Activated T-cell treated with anti-CD3 and anti-CD28 coated beads, Interleukin-2, amount 50 U/mL, for 72 hours (primary cell): ENCODE measurements at regions not wholly inside any gene's neighbourhood (a gene's known extent, or its start where the extent isn't known, plus 50 kb on each side); places are given as distances from the start of the nearest gene placed in this dataset.

Experiments
- ATAC-seq, 2 donors: fragments of 150-1000 bp; cut with Tn5 transposase; replicated peaks in 1 of 2; 2 replicates each; pipeline ENCODE4 v1.10.0; 2021; ENCODE audit warnings: moderate library complexity in 2 of 2, mild to moderate bottlenecking in 1 of 2
- DNase-seq, 2 donors: peaks; one replicate each; pipeline ENCODE4 v3.0.0; 2021 to 2022; ENCODE audit warnings: mixed read lengths in 1 of 2
- H3K27ac Mint-ChIP-seq: one replicate; pipeline ENCODE4 v1.8.0; 2022; ENCODE audit warnings: mild to moderate bottlenecking, moderate library complexity, mixed read lengths
- H3K27me3 Mint-ChIP-seq: one replicate; pipeline ENCODE4 v1.8.0; 2022; ENCODE audit warnings: low read depth, mixed read lengths
- H3K36me3 Mint-ChIP-seq, 2 donors: one replicate each; pipeline ENCODE4 v1.8.0; 2022; ENCODE audit warnings: mixed read lengths in 2 of 2, mild to moderate bottlenecking in 1 of 2; ENCODE audit not compliant: insufficient read depth in 2 of 2
- H3K4me1 Mint-ChIP-seq: one replicate; pipeline ENCODE4 v1.8.0; 2022; ENCODE audit warnings: low read depth, mixed read lengths
- H3K4me3 Mint-ChIP-seq, 2 donors: one replicate each; pipeline ENCODE4 v1.8.0; 2022; ENCODE audit warnings: mild to moderate bottlenecking in 2 of 2, mixed read lengths in 2 of 2, moderate library complexity in 2 of 2
- H3K9me3 Mint-ChIP-seq, 2 donors: one replicate each; pipeline ENCODE4 v1.8.0; 2022; ENCODE audit warnings: mixed read lengths in 2 of 2

DNA sequence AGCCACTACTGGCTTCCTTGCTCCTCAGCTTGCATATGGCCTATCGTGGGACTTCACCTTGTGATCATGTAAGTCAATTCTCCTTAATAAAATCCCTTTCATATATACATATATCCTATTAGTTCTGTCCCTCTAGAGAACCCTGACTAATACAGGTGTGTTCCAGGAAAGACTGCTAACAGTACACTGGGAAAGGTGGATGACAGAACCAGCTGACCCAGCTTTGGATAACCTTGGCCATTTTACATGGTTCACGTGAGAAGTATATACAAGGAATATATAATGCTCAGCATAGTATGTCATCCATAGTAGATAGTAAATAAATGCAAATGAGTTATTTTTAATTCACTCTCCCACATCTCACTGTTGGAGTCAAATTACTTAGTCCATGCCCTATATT lies 1003.5 kb downstream of the SORCS3 start:
- no peak overlapping the region for H3K27ac Mint-ChIP-seq
- no peaks in the 10 kb centered on the region for H3K27me3 Mint-ChIP-seq
- H3K4me3 Mint-ChIP-seq, result no peak overlapping the region
- no peaks in the 10 kb centered on the region for H3K4me1 Mint-ChIP-seq
- peaks cover 0 to 1% of the 10 kb centered on the region in 2 donors for H3K9me3 Mint-ChIP-seq
- DNase-seq (no peak), ATAC-seq (no peak)
- no peaks in the 10 kb centered on the region for H3K36me3 Mint-ChIP-seq

DNA sequence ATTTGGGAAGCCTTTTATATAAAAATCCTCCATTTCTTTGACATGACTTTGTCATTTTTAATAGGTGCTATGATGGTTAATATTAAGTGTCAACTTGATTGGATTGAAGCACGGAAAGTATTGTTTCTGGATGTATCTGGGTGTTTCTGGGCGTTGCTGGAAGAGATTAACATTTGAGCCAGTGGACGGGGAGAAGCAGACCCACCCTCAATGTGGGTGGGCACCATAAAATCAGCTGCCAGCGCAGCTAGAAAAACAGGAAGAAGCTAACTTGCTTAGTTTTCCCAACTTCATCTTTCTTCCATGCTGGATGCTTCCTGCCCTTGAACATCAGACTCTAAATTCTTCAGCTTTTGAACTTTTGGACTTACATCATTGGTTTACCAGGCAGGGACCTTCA lies 1003.0 kb downstream of the SORCS3 start:
- DNase-seq, result no peak
- Mint-ChIP-seq H3K4me1 (no peaks in the 10 kb centered on the region), H3K9me3 (peaks cover 0 to 1% of the 10 kb centered on the region in 2 donors), H3K27me3 (no peaks in the 10 kb centered on the region), H3K36me3 (no peaks in the 10 kb centered on the region), H3K4me3 (no peak overlapping the region), H3K27ac (no peak overlapping the region)
- no peak for ATAC-seq

DNA sequence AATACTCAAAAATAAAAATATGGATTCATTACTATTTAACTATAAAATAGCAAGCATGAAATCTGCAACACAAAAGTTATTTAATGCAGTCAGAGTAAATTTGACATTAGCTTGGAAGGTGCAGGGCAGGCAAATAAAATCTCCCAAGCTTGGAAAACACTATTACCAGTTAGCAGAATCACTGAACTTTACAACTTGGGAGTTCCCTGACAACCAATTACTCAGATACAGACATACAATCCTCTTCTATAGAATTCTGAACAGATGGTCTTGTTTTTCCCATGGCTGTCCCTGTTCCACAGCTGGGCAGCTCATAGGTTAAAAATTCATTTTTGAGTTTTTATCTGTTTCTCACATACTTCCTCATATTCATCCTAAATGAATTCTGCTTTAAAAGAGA lies 1002.6 kb downstream of the SORCS3 start:
- Mint-ChIP-seq H3K27me3 (no peaks in the 10 kb centered on the region), H3K4me1 (no peaks in the 10 kb centered on the region), H3K4me3 (no peak overlapping the region), H3K36me3 (no peaks in the 10 kb centered on the region), H3K9me3 (peaks cover 0 to 1% of the 10 kb centered on the region in 2 donors), H3K27ac (no peak overlapping the region)
- DNase-seq, result no peak
- no peak for ATAC-seq

DNA sequence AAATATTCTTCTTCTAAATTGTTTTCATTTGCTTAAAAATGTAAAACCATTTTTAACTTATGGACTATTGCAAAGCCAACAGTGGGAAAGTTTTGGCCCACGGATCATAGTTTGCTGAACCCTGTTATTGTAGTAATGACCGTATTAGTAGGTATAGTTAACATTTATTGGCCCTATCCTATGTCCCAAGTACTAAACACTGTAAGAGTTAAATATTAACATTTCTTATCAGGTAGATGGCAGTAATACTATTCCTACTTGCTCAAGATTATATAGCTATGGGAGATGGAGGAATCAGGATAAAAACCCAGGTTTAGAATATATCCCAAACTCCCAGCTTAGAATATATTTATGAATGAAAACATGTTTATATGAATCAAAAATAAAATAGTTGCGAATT lies 993.2 kb downstream of the SORCS3 start:
- H3K4me3 Mint-ChIP-seq, result no peak overlapping the region
- no peaks in the 10 kb centered on the region for H3K27me3 Mint-ChIP-seq
- peaks cover 4% of the 10 kb centered on the region in 2 donors for H3K9me3 Mint-ChIP-seq
- no peaks in the 10 kb centered on the region for H3K4me1 Mint-ChIP-seq
- H3K36me3 Mint-ChIP-seq, result no peaks in the 10 kb centered on the region
- ATAC-seq (no peak), DNase-seq (no peak)
- H3K27ac Mint-ChIP-seq, result no peak overlapping the region

DNA sequence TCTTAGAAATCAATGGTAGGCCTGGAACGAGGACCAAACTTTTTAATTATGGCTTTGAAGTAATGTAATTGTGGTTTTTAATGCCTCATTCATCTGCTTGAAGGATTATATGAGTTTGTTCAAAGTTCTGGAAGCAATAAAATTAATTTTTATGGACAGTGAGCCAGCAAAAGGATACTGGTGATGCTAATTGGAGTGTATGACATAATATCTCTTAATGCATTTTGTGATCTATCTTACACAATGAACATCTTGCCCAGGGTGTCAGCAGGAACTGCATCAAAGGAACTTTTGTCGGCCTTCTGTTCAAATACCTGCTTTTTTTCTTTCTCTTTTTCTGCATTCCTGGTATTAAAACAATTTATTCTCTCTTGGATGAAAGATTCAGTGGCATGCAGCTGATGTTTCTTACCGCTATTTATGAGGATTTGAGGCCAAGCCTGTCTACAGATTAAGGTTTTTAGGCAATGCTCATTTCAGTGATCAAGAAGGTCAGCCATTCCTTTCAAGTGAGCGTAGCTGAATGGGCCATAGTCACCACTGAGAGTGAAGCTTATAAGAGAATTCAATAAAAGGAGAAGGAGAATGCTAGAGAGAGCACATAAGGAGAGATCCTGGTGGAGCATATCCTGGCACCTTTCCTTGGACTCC lies 974.8 kb downstream of the SORCS3 start:
- no peak for DNase-seq
- Mint-ChIP-seq H3K27me3 (no peaks in the 10 kb centered on the region), H3K27ac (no peak overlapping the region), H3K4me1 (no peaks in the 10 kb centered on the region), H3K36me3 (no peaks in the 10 kb centered on the region), H3K4me3 (no peak overlapping the region), H3K9me3 (peaks cover 4 to 5% of the 10 kb centered on the region in 2 donors)
- ATAC-seq, result no peak

DNA sequence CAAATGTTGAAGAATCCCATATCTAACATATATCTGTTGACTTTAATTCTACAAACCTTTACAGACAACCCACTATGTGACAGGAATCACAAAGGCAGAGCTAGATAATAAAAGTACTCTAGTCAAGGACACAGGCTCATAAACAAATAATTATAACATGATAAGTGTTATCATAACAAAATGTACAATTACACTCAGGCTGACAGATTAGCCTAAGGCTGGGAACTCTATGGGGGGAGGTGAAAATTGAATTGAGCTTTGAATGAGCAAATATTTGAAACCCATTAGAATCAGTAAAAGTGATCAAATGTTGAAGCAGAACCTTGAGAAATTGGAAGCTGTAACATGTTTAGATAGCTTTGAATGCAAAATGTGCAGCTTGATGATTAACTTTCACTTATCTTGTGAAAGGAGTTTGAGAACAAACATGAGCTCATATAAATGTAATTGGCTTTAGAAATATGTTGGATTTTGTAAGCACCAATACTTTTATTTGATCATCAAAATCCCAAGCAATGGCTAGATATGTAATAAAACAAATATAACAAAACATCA lies 970.2 kb downstream of the SORCS3 start:
- DNase-seq (no peak), ATAC-seq (no peak)
- Mint-ChIP-seq H3K27me3 (no peaks in the 10 kb centered on the region), H3K27ac (no peak overlapping the region), H3K9me3 (peaks cover 2 to 4% of the 10 kb centered on the region in 2 donors), H3K4me1 (no peaks in the 10 kb centered on the region), H3K4me3 (no peak overlapping the region), H3K36me3 (no peaks in the 10 kb centered on the region)

DNA sequence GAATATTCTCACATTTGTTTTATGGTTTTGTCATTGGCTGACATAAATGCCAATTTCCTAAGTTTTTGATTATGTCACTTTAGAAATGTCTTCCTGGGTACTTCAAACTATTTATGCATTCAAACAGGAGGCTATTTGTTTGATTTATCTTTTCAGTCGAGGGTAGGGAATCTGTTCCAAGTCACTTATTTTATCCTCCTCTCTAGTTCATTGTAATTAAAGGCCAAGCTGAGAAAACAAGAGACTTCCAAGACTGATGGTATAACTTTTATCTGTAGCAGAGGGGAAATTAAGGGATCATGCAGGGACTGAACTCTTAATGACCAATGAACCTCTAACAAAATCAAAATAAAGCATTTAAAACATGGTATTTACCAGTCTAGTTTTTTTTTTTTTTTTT lies 968.4 kb downstream of the SORCS3 start:
- H3K27ac Mint-ChIP-seq, result no peak overlapping the region
- no peaks in the 10 kb centered on the region for H3K27me3 Mint-ChIP-seq
- no peak overlapping the region for H3K4me3 Mint-ChIP-seq
- ATAC-seq, result no peak
- no peak for DNase-seq
- no peaks in the 10 kb centered on the region for H3K4me1 Mint-ChIP-seq
- no peaks in the 10 kb centered on the region for H3K36me3 Mint-ChIP-seq
- peaks cover 2 to 6% of the 10 kb centered on the region in 2 donors for H3K9me3 Mint-ChIP-seq

DNA sequence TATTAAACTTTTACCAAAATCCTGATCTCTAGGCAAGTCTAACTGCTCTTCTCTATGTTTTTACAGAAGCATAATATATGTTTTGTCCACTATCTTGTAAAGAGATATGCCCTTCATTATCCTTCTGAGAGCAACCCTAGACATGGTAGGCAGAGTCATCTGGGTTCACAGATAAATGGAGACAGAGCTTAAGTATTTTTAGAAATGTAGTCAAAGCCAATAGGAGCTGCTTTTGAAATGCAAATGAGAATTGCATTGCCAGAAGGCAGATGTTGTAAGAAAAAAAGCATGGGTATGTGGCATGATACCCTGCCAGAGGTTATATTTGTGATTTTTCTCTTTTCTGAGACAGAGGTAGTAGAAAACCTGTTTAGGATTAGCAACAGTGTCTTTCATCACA lies 964.8 kb downstream of the SORCS3 start:
- no peaks in the 10 kb centered on the region for H3K36me3 Mint-ChIP-seq
- no peaks in the 10 kb centered on the region for H3K27me3 Mint-ChIP-seq
- no peak for DNase-seq
- ATAC-seq, result no peak
- H3K9me3 Mint-ChIP-seq, result peaks cover 5 to 8% of the 10 kb centered on the region in 2 donors
- H3K4me1 Mint-ChIP-seq, result no peaks in the 10 kb centered on the region
- no peak overlapping the region for H3K4me3 Mint-ChIP-seq
- H3K27ac Mint-ChIP-seq, result no peak overlapping the region

DNA sequence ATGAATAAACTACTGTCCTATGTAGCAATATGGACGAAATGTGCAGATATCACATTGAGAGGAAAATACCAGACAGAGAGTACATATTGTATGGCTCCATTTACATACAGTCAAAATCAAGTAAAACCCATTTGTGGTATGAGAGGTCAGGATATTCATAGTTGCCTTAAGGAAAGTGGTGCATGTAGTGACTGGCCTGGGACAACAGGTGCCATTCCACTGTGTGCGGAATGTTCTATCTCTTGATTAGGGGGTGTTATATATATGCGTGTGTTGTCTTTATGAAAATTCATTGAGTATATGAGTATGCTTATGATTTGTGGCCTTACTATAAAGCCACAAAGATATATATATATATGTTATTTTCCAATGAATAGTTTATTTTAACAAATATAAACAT lies 964.0 kb downstream of the SORCS3 start:
- H3K27ac Mint-ChIP-seq, result no peak overlapping the region
- no peak for DNase-seq
- no peaks in the 10 kb centered on the region for H3K36me3 Mint-ChIP-seq
- no peak overlapping the region for H3K4me3 Mint-ChIP-seq
- no peaks in the 10 kb centered on the region for H3K4me1 Mint-ChIP-seq
- H3K27me3 Mint-ChIP-seq, result no peaks in the 10 kb centered on the region
- H3K9me3 Mint-ChIP-seq, result peaks cover 5 to 8% of the 10 kb centered on the region in 2 donors
- ATAC-seq, result no peak

DNA sequence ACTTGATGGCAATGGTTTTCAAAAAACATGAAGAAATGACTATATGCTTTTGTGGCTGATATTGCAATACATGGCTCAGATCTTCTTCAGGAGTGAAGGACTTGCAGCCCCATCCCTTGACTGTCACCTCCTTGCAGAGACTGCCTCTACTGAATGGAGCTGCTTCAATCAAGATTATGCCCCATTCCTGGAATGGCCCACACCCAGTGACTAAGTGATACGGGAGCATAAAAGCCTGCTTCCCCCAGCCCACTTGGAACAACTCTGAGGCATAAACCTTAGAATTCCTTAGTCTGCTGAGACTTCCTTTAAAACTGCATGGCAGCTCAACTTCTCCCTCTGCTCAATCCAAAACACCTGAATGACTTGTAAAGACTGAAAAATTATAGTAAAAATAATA lies 957.1 kb downstream of the SORCS3 start:
- peaks cover 6 to 12% of the 10 kb centered on the region in 2 donors for H3K9me3 Mint-ChIP-seq
- no peak overlapping the region for H3K4me3 Mint-ChIP-seq
- DNase-seq, result no peak
- H3K36me3 Mint-ChIP-seq, result no peaks in the 10 kb centered on the region
- no peak for ATAC-seq
- no peak overlapping the region for H3K27ac Mint-ChIP-seq
- no peaks in the 10 kb centered on the region for H3K4me1 Mint-ChIP-seq
- no peaks in the 10 kb centered on the region for H3K27me3 Mint-ChIP-seq

DNA sequence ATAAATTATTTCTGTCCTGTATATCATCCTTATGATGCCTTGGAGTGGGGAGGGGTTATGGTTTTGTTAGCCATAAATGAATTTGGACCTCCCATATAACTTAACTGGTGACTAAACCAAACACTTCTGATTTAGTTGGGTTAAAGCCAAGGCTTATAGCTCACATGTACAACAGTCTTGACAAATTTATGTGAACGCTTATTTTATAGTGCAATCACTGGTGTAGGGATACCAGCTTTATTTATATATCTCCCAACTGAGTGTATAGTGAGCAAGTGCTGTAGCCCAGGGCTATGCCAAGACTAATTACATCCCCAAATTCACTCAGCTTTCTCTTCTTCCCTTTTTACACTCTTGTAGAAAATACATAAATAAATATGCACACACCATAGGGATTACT lies 956.2 kb downstream of the SORCS3 start:
- Mint-ChIP-seq H3K9me3 (peaks cover 3 to 9% of the 10 kb centered on the region in 2 donors), H3K4me1 (no peaks in the 10 kb centered on the region), H3K27ac (no peak overlapping the region), H3K36me3 (no peaks in the 10 kb centered on the region), H3K27me3 (no peaks in the 10 kb centered on the region), H3K4me3 (no peak overlapping the region)
- ATAC-seq, result no peak
- no peak for DNase-seq

DNA sequence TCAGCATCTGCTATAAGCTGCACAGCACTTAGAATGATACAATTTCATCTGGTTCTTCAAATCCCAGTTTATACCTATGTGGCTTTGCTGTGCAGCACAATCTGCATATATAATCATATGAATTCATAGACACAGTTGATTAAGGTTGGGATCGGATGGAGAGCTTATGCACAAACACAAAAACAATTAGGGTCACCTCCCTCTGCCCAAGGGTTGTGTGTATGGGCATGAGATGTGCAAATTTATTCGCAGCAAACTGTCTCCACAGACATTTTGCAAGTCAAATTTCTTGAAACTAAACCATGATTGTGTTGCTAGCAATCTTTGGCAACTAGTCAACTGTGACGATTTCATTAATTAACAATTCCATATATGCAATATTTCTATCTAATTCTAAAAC lies 955.7 kb downstream of the SORCS3 start:
- Mint-ChIP-seq H3K27me3 (no peaks in the 10 kb centered on the region), H3K4me1 (no peaks in the 10 kb centered on the region), H3K36me3 (no peaks in the 10 kb centered on the region), H3K27ac (no peak overlapping the region), H3K4me3 (no peak overlapping the region), H3K9me3 (peaks cover 3 to 9% of the 10 kb centered on the region in 2 donors)
- ATAC-seq (no peak), DNase-seq (no peak)

DNA sequence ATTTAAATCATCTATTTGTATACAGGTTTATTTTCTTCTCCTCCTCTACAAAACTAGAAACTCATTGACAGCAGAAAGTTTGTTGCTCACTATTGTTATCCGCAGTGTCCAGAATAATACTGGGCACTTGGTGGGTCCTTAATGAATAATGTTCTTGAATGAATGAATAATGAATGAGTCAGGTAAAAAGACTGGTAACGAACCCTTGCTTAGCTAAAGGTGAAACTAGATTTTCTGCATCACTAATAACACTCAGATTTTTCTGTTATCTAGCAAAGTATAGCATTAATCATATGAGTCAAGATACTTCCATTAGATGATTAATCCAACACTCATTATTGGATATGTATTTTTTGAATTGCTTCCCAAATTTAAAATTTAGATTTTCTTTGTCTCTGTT lies 953.2 kb downstream of the SORCS3 start:
- DNase-seq (no peak), ATAC-seq (no peak)
- no peak overlapping the region for H3K27ac Mint-ChIP-seq
- no peaks in the 10 kb centered on the region for H3K4me1 Mint-ChIP-seq
- no peak overlapping the region for H3K4me3 Mint-ChIP-seq
- no peaks in the 10 kb centered on the region for H3K36me3 Mint-ChIP-seq
- peaks cover 3 to 5% of the 10 kb centered on the region in 2 donors for H3K9me3 Mint-ChIP-seq
- no peaks in the 10 kb centered on the region for H3K27me3 Mint-ChIP-seq

DNA sequence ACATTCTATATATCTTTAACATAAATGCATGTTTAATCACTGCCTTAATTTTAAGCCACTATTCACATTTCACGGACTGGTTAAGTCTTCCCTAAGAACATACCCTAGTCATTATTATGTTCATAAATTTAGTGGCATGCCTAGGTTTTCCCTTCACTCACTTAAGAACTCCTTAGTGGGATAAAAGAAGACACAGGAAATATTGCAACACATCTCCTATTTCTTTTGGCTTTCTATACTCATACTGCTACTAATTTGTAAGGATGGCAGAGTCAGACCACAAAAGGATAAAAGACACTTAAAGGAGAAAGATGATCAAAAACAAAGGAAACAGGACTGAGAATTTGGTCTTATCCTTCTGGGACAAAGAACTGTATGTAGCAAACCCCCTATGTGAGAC lies 951.4 kb downstream of the SORCS3 start:
- Mint-ChIP-seq H3K4me3 (no peak overlapping the region), H3K36me3 (no peaks in the 10 kb centered on the region), H3K27me3 (no peaks in the 10 kb centered on the region), H3K4me1 (no peaks in the 10 kb centered on the region), H3K9me3 (peaks cover 3 to 5% of the 10 kb centered on the region in 2 donors), H3K27ac (no peak overlapping the region)
- DNase-seq (no peak), ATAC-seq (no peak)
